Loucy (cell line): ENCODE measurements at regions not wholly inside any gene's neighbourhood (a gene's known extent, or its start where the extent isn't known, plus 50 kb on each side); places are given as distances from the start of the nearest gene placed in this dataset.

Source experiments
- H2AFZ ChIP-seq: fragments of 200-600 bp; sonication (generic); 2 replicates; pipeline ENCODE4 v1.6.0; 2016; ENCODE audit warnings: antibody characterized with exemption, mild to moderate bottlenecking, low read length, moderate library complexity
- H3F3A ChIP-seq: fragments of 200-600 bp; 2 replicates; pipeline ENCODE4 v1.6.0; 2016; ENCODE audit warnings: antibody characterized with exemption, low read depth, mild to moderate bottlenecking
- H3K27me3 ChIP-seq: fragments of 200-600 bp; sonication (generic); 2 replicates; pipeline ENCODE4 v1.6.1; 2014; ENCODE audit warnings: low read length, mild to moderate bottlenecking; ENCODE audit not compliant: insufficient read depth, poor library complexity, severe bottlenecking
- H3K36me3 ChIP-seq: fragments of 200-600 bp; sonication (generic); 2 replicates; pipeline ENCODE4 v1.6.1; 2016; ENCODE audit warnings: low read length; ENCODE audit not compliant: insufficient read depth
- H3K4me1 ChIP-seq: fragments of 200-600 bp; sonication (generic); 2 replicates; pipeline ENCODE4 v1.5.1; 2014; ENCODE audit warnings: low read length, mild to moderate bottlenecking; ENCODE audit not compliant: insufficient read depth, poor library complexity, severe bottlenecking
- H3K4me2 ChIP-seq: fragments of 200-600 bp; sonication (generic); 2 replicates; pipeline ENCODE4 v1.6.0; 2014; ENCODE audit warnings: antibody characterized with exemption, low read length, low read depth, mild to moderate bottlenecking; ENCODE audit not compliant: poor library complexity, severe bottlenecking
- H3K4me3 ChIP-seq: fragments of 200-600 bp; sonication (generic); 2 replicates; pipeline ENCODE4 v1.5.1; 2014; ENCODE audit warnings: low read length, mild to moderate bottlenecking, mixed read lengths; ENCODE audit not compliant: poor library complexity, severe bottlenecking
- H3K79me2 ChIP-seq: fragments of 200-600 bp; sonication (generic); 2 replicates; pipeline ENCODE4 v1.6.1; 2014; ENCODE audit warnings: low read length; ENCODE audit not compliant: insufficient read depth
- H3K9ac ChIP-seq: fragments of 200-600 bp; sonication (generic); 2 replicates; pipeline ENCODE4 v1.6.0; 2014; ENCODE audit warnings: mild to moderate bottlenecking, low read depth, low read length, moderate library complexity; ENCODE audit not compliant: poor library complexity, severe bottlenecking
- H3K9me2 ChIP-seq: fragments of 200-600 bp; sonication (generic); replicated peaks from 2 replicates; pipeline ENCODE4 v1.6.1; 2016; ENCODE audit warnings: low read depth, low read length, mixed read lengths
- H3K9me3 ChIP-seq: fragments of 200-600 bp; sonication (generic); 2 replicates; pipeline ENCODE4 v1.6.1; 2014; ENCODE audit warnings: mild to moderate bottlenecking, antibody characterized with exemption, low read length, low read depth; ENCODE audit not compliant: insufficient read depth
- H4K20me1 ChIP-seq: fragments of 200-600 bp; sonication (generic); 2 replicates; pipeline ENCODE4 v1.6.0; 2014; ENCODE audit warnings: antibody characterized with exemption, low read length, mild to moderate bottlenecking; ENCODE audit not compliant: insufficient read depth, poor library complexity, severe bottlenecking
- EZH2phosphoT487 ChIP-seq: fragments of 200-600 bp; IDR thresholded peaks from 2 replicates; pipeline ENCODE4 v1.6.1; 2018; ENCODE audit warnings: antibody characterized with exemption, mild to moderate bottlenecking, moderate library complexity, borderline replicate concordance
- TF ChIP-seq, protein P1 (sequence below): fragments of 200-600 bp; sonication (generic); conservative IDR thresholded peaks from 2 replicates; pipeline ENCODE4 v1.5.1; 2014; ENCODE audit warnings: mild to moderate bottlenecking, antibody characterized with exemption, low read length

DNA sequence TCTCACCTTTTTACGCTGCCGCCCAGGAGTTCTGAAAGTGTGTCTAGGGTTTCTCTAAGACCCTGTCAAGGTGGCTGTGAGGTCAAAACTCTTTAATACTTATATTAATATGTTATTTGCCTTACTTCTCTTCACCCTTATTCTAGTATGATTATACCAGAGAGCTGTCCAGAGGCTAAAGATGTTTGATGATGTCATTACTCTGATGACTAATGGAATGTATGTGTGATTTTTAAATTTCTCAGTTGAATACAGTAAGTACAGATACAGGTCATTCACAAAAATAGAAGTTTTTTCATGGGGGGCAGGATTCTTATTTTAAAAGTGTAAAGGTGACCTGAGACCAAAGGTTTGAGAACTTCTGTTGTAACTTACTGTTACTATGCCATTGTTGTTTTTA is 150.6 kb upstream of the FOXP2 start:
- no peak for TF ChIP-seq EZH2phosphoT487
- TF ChIP-seq, protein P1, sequence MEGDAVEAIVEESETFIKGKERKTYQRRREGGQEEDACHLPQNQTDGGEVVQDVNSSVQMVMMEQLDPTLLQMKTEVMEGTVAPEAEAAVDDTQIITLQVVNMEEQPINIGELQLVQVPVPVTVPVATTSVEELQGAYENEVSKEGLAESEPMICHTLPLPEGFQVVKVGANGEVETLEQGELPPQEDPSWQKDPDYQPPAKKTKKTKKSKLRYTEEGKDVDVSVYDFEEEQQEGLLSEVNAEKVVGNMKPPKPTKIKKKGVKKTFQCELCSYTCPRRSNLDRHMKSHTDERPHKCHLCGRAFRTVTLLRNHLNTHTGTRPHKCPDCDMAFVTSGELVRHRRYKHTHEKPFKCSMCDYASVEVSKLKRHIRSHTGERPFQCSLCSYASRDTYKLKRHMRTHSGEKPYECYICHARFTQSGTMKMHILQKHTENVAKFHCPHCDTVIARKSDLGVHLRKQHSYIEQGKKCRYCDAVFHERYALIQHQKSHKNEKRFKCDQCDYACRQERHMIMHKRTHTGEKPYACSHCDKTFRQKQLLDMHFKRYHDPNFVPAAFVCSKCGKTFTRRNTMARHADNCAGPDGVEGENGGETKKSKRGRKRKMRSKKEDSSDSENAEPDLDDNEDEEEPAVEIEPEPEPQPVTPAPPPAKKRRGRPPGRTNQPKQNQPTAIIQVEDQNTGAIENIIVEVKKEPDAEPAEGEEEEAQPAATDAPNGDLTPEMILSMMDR: no peak
- no peaks in the 10 kb centered on the region for H3K9me3 ChIP-seq
- no peak overlapping the region for H3K9ac ChIP-seq
- no peaks in the 10 kb centered on the region for H3K36me3 ChIP-seq
- H3K27me3 ChIP-seq: no peaks in the 10 kb centered on the region
- no peaks in the 10 kb centered on the region for H3K79me2 ChIP-seq
- H4K20me1 ChIP-seq: no peaks in the 10 kb centered on the region
- no peaks in the 10 kb centered on the region for H3K4me1 ChIP-seq
- no peak overlapping the region for H3K4me3 ChIP-seq
- no peaks in the 10 kb centered on the region for H3F3A ChIP-seq
- H3K9me2 ChIP-seq: no peaks in the 10 kb centered on the region
- no peak overlapping the region for H2AFZ ChIP-seq
- no peak overlapping the region for H3K4me2 ChIP-seq

DNA sequence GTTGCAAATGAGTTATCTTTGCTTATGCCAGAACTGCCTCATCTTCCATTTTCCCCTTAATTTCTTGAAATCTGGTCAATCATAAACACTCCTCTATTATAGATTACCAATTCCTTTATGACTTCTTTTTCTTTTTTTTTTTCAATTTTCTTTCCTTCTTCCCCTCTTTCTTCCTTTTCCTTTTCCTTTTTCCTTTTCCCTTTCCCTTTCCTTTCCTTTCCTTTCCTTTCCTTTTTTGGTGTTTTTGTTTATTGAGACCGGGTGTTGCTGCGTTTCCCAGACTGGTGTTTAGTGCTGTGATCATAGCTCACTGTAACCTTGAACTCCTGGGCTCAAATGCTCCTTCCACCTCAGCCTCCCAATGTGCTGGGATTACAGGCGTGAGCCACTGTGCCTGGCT is 151.4 kb upstream of the FOXP2 start:
- Histone ChIP-seq H4K20me1 (no peaks in the 10 kb centered on the region), H3K36me3 (no peaks in the 10 kb centered on the region), H3K79me2 (no peaks in the 10 kb centered on the region), H3K9me2 (no peaks in the 10 kb centered on the region), H3K9ac (no peak overlapping the region), H3F3A (no peaks in the 10 kb centered on the region), H2AFZ (no peak overlapping the region), H3K4me2 (no peak overlapping the region), H3K27me3 (no peaks in the 10 kb centered on the region), H3K9me3 (no peaks in the 10 kb centered on the region), H3K4me3 (no peak overlapping the region), H3K4me1 (no peaks in the 10 kb centered on the region)
- TF ChIP-seq, protein P1: no peak
- TF ChIP-seq EZH2phosphoT487: no peak

DNA sequence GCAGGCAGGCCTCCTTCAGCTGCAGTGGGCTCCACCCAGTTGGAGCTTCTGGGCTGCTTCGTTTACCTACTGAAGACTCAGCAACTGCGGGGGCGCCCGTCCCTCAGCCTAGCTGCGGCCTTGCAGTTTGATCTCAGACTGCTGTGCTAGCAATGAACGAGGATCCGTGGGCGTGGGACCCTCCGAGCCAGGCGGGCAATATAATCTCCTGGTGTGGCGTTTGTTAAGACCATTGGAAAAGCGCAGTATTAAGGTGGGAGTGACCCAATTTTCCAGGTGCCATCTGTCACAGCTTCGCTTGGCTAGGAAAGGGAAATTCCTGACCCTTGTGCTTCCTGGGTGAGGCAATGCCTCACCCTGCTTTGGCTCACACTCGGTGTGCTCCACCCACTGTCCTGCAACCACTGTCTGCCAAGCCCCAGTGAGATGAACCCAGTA is 159.2 kb upstream of the FOXP2 start:
- Histone ChIP-seq H2AFZ (no peak overlapping the region), H3K79me2 (no peaks in the 10 kb centered on the region), H3K4me3 (no peak overlapping the region), H3K4me2 (no peak overlapping the region), H3K36me3 (no peaks in the 10 kb centered on the region), H4K20me1 (no peaks in the 10 kb centered on the region), H3K9me3 (no peaks in the 10 kb centered on the region), H3K9ac (no peak overlapping the region), H3K4me1 (no peaks in the 10 kb centered on the region), H3F3A (no peaks in the 10 kb centered on the region), H3K9me2 (no peaks in the 10 kb centered on the region), H3K27me3 (no peaks in the 10 kb centered on the region)
- TF ChIP-seq EZH2phosphoT487: no peak
- TF ChIP-seq, protein P1: no peak
